T follicular helper cell (primary cell): ENCODE measurements at regions not wholly inside any gene's neighbourhood (a gene's known extent, or its start where the extent isn't known, plus 50 kb on each side); places are given as distances from the start of the nearest gene placed in this dataset.

Experiments used
- DNase-seq: peaks from one replicate; pipeline ENCODE4 v3.0.0-alpha.2; 2020; ENCODE audit warnings: low read depth

GRCh38 chr7:1378610-1379601 is 80.4 kb downstream of the MICALL2 start:
- DNase-seq = no peak

GRCh38 chr7:1380231-1380815 is 78.9 kb downstream of the MICALL2 start:
- no peak for DNase-seq

GRCh38 chr7:1380821-1381580 is 78.3 kb downstream of the MICALL2 start:
- no peak for DNase-seq

GRCh38 chr7:1382553-1383397 is 76.5 kb downstream of the MICALL2 start:
- DNase-seq = no peak

GRCh38 chr7:1383398-1384112 is 75.7 kb downstream of the MICALL2 start:
- no peak for DNase-seq

GRCh38 chr7:1384113-1384415 is 75.2 kb downstream of the MICALL2 start:
- DNase-seq = no peak
